ENCODE measurements at regions not wholly inside any gene's neighbourhood (a gene's known extent, or its start where the extent isn't known, plus 50 kb on each side); places are given as distances from the start of the nearest gene placed in this dataset.

DNA sequence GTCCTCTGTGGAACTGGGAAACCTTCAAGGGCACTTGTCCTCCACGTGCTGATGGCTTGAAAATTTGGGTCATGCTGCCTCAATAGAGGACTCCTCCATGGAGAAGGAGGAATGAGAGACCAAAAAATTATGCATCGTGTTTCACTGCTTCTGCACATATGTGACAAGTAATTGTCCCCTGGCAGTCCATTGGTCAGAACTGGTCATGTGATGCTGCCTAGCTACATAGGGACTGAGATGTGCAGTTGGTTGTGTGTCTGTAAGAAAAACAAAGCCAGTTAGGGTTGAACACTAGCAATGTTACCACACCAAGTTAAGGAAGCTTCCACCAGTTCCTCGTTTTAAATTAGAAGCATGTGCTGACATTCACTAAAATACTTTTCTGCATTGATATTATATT lies 201.9 kb upstream of the ANKH start:
- Mint-ChIP-seq H3K4me3 (no peak overlapping the region), H3K36me3 (no peaks in the 10 kb centered on the region), H3K27ac (no peak overlapping the region), H3K4me1 (no peaks in the 10 kb centered on the region), H3K27me3 (peaks cover 4 to 12% of the 10 kb centered on the region in 2 donors), H3K9me3 (peaks cover 0 to 3% (median 0%) of the 10 kb centered on the region in 8 donors)
- Histone ChIP-seq H3K4me1 (ENCODE audit: insufficient read depth, low read length) (no peaks in the 10 kb centered on the region), H3K27ac (ENCODE audit: low read depth, low read length) (no peak overlapping the region), H3K27me3 (ENCODE audit: insufficient read depth, low read length) (no peaks in the 10 kb centered on the region), H3K4me3 (ENCODE audit: low read length in 2 of 2) (no peak overlapping the region), H3K9me3 (ENCODE audit: control insufficient read depth in 1 of 2, low read length in 2 of 2) (no peaks in the 10 kb centered on the region), H3K36me3 (ENCODE audit: insufficient read depth, low read length) (no peaks in the 10 kb centered on the region)
- POLR2A ChIA-PET (ENCODE audit: partially characterized antibody), result no interaction called here
- CTCF ChIA-PET (ENCODE audit: partially characterized antibody), result no interaction called here
- DNase-seq, result no peak
- intact Hi-C loops (cut with micrococcal nuclease), result no loop called here

DNA sequence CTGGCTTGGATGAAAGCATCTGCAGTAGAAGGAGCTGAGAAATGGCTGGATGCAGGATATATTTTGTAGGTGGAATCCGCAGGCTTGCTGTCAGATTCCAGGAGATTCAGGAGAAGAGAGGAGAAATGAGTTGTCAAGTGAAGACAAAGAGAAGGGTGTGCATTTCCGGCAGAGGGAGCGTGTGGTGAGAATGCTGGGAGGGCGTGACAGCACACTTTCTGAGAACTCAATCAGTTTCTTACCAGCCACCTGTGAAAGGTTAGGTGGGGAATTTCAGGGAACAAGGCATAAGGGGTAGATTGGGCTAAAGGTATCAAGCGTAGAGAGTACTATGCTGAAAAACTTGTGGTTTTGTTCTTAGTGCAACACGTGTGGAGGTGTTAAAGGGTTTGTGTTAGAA lies 199.3 kb upstream of the ANKH start:
- intact Hi-C loops (cut with micrococcal nuclease), result no loop called here
- Mint-ChIP-seq H3K27me3 (peaks cover 3 to 7% of the 10 kb centered on the region in 2 donors), H3K9me3 (peaks cover 0 to 4% (median 0%) of the 10 kb centered on the region in 8 donors), H3K4me1 (no peaks in the 10 kb centered on the region), H3K27ac (no peak overlapping the region), H3K4me3 (no peak overlapping the region), H3K36me3 (no peaks in the 10 kb centered on the region)
- no peaks in the 10 kb centered on the region for H3K9me3 ChIP-seq (ENCODE audit: control insufficient read depth in 1 of 2, low read length in 2 of 2)
- H3K27ac ChIP-seq (ENCODE audit: low read depth, low read length), result no peak overlapping the region
- H3K27me3 ChIP-seq (ENCODE audit: insufficient read depth, low read length), result no peaks in the 10 kb centered on the region
- no peaks in the 10 kb centered on the region for H3K4me1 ChIP-seq (ENCODE audit: insufficient read depth, low read length)
- H3K36me3 ChIP-seq (ENCODE audit: insufficient read depth, low read length), result no peaks in the 10 kb centered on the region
- ChIA-PET POLR2A (ENCODE audit: partially characterized antibody) (no interaction called here), CTCF (ENCODE audit: partially characterized antibody) (no interaction called here)
- H3K4me3 ChIP-seq (ENCODE audit: low read length in 2 of 2), result no peak overlapping the region
- DNase-seq, result no peak

DNA sequence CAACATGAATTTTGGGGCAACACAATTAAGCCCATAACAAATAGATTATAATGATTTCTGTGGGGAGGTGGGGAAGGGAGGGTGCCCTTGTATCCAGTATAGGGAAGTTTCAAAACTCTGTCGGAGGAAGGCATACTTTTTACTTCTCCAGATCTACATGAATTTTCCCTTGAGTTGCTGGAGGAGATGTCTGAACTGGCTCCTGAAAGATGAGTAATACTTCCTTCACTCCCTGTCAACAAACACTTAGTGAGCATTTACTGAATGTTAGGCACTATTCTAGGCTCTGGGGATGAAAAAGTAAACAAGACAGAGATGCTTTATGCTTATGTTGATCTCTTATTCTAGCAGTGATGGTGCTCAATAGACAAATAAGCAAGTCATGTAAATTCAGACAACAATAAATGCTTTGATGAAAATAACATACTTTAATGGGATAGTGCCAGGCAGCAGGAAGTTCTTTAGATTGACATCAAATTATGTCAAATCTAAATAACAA lies 197.9 kb upstream of the ANKH start:
- Histone ChIP-seq H3K4me3 (ENCODE audit: low read length in 2 of 2) (no peak overlapping the region), H3K27me3 (ENCODE audit: insufficient read depth, low read length) (no peaks in the 10 kb centered on the region), H3K9me3 (ENCODE audit: control insufficient read depth in 1 of 2, low read length in 2 of 2) (no peaks in the 10 kb centered on the region), H3K4me1 (ENCODE audit: insufficient read depth, low read length) (no peaks in the 10 kb centered on the region), H3K27ac (ENCODE audit: low read depth, low read length) (no peak overlapping the region), H3K36me3 (ENCODE audit: insufficient read depth, low read length) (no peaks in the 10 kb centered on the region)
- POLR2A ChIA-PET (ENCODE audit: partially characterized antibody), result no interaction called here
- CTCF ChIA-PET (ENCODE audit: partially characterized antibody), result no interaction called here
- no peaks in the 10 kb centered on the region for H3K36me3 Mint-ChIP-seq
- H3K27ac Mint-ChIP-seq, result no peak overlapping the region
- no peak overlapping the region for H3K4me3 Mint-ChIP-seq
- no peaks in the 10 kb centered on the region for H3K4me1 Mint-ChIP-seq
- no peak for DNase-seq
- intact Hi-C loops (cut with micrococcal nuclease), result no loop called here
- H3K9me3 Mint-ChIP-seq, result peaks cover 0 to 4% (median 0%) of the 10 kb centered on the region in 8 donors
- peaks cover 3 to 9% of the 10 kb centered on the region in 2 donors for H3K27me3 Mint-ChIP-seq

DNA sequence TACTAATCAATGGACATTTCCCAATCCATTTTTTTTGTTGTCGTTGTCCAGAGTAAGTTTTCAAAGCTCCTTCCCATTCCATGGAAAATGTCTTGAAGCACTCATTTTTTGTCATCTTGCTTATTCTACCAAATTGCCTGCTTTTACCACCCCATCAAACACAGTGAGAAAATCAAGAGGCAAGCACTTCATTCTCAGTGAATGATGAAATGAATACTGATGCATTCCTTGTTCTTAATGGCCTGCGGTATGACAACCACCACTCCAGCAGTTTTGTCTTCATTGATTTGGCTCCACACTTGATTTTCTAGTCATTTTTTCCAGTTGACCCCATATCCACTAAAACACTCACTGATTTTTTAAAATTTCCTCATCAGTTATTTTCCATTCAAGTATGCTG lies 193.5 kb upstream of the ANKH start:
- no peaks in the 10 kb centered on the region for H3K4me1 Mint-ChIP-seq
- H3K9me3 ChIP-seq (ENCODE audit: control insufficient read depth in 1 of 2, low read length in 2 of 2), result no peaks in the 10 kb centered on the region
- POLR2A ChIA-PET (ENCODE audit: partially characterized antibody), result no interaction called here
- no peaks in the 10 kb centered on the region for H3K36me3 Mint-ChIP-seq
- H3K4me3 Mint-ChIP-seq, result no peak overlapping the region
- no peak for DNase-seq
- no peak overlapping the region for H3K27ac ChIP-seq (ENCODE audit: low read depth, low read length)
- CTCF ChIA-PET (ENCODE audit: partially characterized antibody), result no interaction called here
- no peaks in the 10 kb centered on the region for H3K27me3 ChIP-seq (ENCODE audit: insufficient read depth, low read length)
- H3K27me3 Mint-ChIP-seq, result peaks cover 10% of the 10 kb centered on the region in 2 donors
- no peaks in the 10 kb centered on the region for H3K36me3 ChIP-seq (ENCODE audit: insufficient read depth, low read length)
- H3K9me3 Mint-ChIP-seq, result peaks cover 0 to 4% (median 0%) of the 10 kb centered on the region in 8 donors
- no peak overlapping the region for H3K27ac Mint-ChIP-seq
- no peaks in the 10 kb centered on the region for H3K4me1 ChIP-seq (ENCODE audit: insufficient read depth, low read length)
- intact Hi-C loops (cut with micrococcal nuclease), result no loop called here
- no peak overlapping the region for H3K4me3 ChIP-seq (ENCODE audit: low read length in 2 of 2)

DNA sequence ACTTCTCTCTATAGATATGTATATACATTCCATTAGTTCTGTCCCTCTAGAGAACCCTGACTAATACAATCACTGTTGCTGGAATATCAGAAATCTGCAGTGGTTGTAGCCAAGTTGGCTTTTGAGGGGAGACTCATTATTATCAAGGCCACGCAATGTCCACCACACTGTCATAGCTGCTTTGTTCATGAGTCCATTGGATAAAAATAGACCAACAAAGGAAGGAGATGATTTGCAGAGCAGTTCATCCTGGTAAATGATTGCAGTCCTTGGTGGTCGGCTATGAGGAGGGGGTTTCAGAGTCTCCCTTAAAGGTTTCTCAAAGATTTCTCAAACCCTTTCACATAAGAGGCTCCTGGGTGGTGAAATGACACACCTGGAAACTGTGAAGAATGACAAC lies 192.8 kb upstream of the ANKH start:
- no peak overlapping the region for H3K4me3 Mint-ChIP-seq
- peaks cover 10% of the 10 kb centered on the region in 2 donors for H3K27me3 Mint-ChIP-seq
- peaks cover 0 to 5% (median 0%) of the 10 kb centered on the region in 8 donors for H3K9me3 Mint-ChIP-seq
- Histone ChIP-seq H3K36me3 (ENCODE audit: insufficient read depth, low read length) (no peaks in the 10 kb centered on the region), H3K27ac (ENCODE audit: low read depth, low read length) (no peak overlapping the region), H3K9me3 (ENCODE audit: control insufficient read depth in 1 of 2, low read length in 2 of 2) (no peaks in the 10 kb centered on the region), H3K27me3 (ENCODE audit: insufficient read depth, low read length) (no peaks in the 10 kb centered on the region), H3K4me1 (ENCODE audit: insufficient read depth, low read length) (no peaks in the 10 kb centered on the region), H3K4me3 (ENCODE audit: low read length in 2 of 2) (no peak overlapping the region)
- H3K27ac Mint-ChIP-seq, result no peak overlapping the region
- intact Hi-C loops (cut with micrococcal nuclease), result no loop called here
- peak in 1 of 5 donors; percentile 22 for DNase-seq
- CTCF ChIA-PET (ENCODE audit: partially characterized antibody), result no interaction called here
- H3K36me3 Mint-ChIP-seq, result no peaks in the 10 kb centered on the region
- no peaks in the 10 kb centered on the region for H3K4me1 Mint-ChIP-seq
- POLR2A ChIA-PET (ENCODE audit: partially characterized antibody), result no interaction called here

DNA sequence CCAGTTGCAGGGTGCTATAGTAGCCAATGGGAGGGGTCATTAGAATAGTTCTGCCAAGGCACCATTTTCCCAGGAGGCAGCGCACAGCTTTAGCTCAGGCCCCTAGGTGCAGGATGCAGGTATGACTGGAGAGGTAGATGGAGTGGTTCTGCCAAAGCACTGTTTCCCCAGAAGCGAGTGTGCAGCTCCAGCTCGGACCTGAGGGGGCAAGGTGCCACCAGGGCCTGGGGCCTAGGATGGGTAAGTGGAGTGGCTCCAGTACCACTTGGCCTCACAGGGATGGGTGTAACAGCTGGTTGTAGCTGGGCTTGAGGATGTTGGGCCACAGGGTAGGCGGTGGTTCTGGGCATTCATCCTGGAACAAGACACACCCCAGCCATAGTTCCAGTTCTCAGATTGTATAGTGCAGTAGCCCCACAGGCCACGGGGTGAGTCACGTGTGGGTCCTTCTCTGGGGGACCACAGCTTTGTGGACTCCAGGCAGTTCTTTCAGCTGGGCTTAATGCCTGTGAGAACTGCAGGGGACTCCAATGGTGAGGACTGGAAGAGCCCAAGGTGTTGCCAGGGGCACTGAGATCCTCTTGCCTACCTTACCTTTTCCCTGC lies 185.5 kb upstream of the ANKH start:
- Mint-ChIP-seq H3K36me3 (no peaks in the 10 kb centered on the region), H3K4me1 (no peaks in the 10 kb centered on the region), H3K27me3 (peaks cover 8 to 14% of the 10 kb centered on the region in 2 donors), H3K27ac (no peak overlapping the region), H3K9me3 (peaks cover 0 to 14% (median 6%) of the 10 kb centered on the region in 8 donors), H3K4me3 (no peak overlapping the region)
- H3K4me1 ChIP-seq (ENCODE audit: insufficient read depth, low read length), result no peaks in the 10 kb centered on the region
- DNase-seq, result no peak
- no peaks in the 10 kb centered on the region for H3K27me3 ChIP-seq (ENCODE audit: insufficient read depth, low read length)
- POLR2A ChIA-PET (ENCODE audit: partially characterized antibody), result no interaction called here
- CTCF ChIA-PET (ENCODE audit: partially characterized antibody), result no interaction called here
- no peak overlapping the region for H3K27ac ChIP-seq (ENCODE audit: low read depth, low read length)
- intact Hi-C loops (cut with micrococcal nuclease), result no loop called here
- H3K9me3 ChIP-seq (ENCODE audit: control insufficient read depth in 1 of 2, low read length in 2 of 2), result no peaks in the 10 kb centered on the region
- no peak overlapping the region for H3K4me3 ChIP-seq (ENCODE audit: low read length in 2 of 2)
- no peaks in the 10 kb centered on the region for H3K36me3 ChIP-seq (ENCODE audit: insufficient read depth, low read length)

DNA sequence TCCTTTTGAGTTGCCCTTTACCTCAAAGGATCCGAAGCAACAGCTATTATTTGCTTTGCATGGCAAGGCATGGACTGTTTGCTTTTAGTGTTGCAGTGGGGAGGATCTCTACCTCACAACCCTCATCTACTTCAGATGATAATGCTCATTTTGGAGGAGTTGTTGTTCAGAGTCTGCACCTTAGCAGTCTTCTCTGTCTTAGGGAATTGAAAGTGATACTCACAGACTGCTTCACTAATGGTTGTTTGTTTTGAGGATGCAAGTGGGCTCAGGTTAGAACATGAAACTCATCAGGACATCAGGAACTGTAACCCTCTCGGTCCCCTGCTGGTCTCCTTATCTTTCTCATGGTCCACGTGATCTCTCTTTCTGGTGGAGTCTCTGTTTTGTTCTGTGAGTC lies 172.9 kb upstream of the ANKH start:
- no peaks in the 10 kb centered on the region for H3K36me3 ChIP-seq (ENCODE audit: insufficient read depth, low read length)
- Mint-ChIP-seq H3K9me3 (peaks cover 0 to 15% (median 6%) of the 10 kb centered on the region in 8 donors), H3K27me3 (peaks cover 0 to 3% of the 10 kb centered on the region in 2 donors), H3K27ac (no peak overlapping the region), H3K4me1 (no peaks in the 10 kb centered on the region), H3K4me3 (no peak overlapping the region), H3K36me3 (no peaks in the 10 kb centered on the region)
- intact Hi-C loops (cut with micrococcal nuclease), result no loop called here
- DNase-seq, result no peak
- CTCF ChIA-PET (ENCODE audit: partially characterized antibody), result no interaction called here
- POLR2A ChIA-PET (ENCODE audit: partially characterized antibody), result no interaction called here
- no peaks in the 10 kb centered on the region for H3K9me3 ChIP-seq (ENCODE audit: control insufficient read depth in 1 of 2, low read length in 2 of 2)
- H3K4me3 ChIP-seq (ENCODE audit: low read length in 2 of 2), result no peak overlapping the region
- H3K27ac ChIP-seq (ENCODE audit: low read depth, low read length), result no peak overlapping the region
- H3K4me1 ChIP-seq (ENCODE audit: insufficient read depth, low read length), result no peaks in the 10 kb centered on the region
- H3K27me3 ChIP-seq (ENCODE audit: insufficient read depth, low read length), result no peaks in the 10 kb centered on the region

All from CD4-positive, alpha-beta memory T cell (primary cell).